ENCODE measurements at regions not wholly inside any gene's neighbourhood (a gene's known extent, or its start where the extent isn't known, plus 50 kb on each side); places are given as distances from the start of the nearest gene placed in this dataset.
"Not testable (repeated sequence)": the region's sequence is repeated elsewhere in the genome, so short reads cannot be mapped to it uniquely, and the experiment has no call there.

DNA sequence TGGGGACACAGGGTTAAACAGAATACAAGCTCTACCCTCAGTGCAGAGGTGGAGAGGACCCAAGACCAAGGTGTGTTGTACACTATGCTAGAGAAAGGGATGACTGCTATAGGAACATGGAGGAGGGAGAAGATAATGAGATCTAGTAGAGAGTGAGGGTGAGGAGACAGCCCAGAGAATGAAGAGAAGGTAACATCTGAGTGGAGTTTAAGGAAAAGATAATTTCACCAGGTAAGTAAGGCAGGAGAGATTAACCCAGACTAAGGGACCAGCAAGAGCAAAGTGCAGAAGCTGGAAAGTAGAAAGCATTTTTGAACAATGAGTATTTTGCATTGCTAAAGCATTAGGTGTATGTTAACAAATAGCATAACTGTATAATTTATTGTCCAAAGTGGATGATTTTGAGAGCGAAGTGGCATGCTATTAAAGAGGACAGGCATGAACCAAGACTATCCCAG lies 128.8 kb downstream of the RASSF10 start:
- no peak for DNase-seq

DNA sequence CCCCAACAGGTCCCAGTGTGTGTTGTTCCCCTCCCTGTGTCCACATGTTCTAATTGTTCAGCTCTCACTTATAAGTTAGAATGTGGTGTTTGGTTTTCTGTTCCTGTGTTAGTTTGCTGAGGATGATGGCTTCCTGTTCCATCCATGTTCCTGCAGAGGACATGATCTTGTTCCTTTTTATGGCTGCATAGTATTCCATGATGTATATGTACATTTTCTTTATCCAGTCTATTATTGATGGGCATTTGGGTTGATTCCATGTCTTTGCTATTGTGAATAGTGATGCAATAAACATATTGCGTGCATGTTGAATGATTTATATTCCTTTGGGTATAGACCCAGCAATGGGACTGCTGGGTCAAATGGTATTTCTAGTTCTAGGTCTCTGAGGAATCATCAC lies 130.0 kb downstream of the RASSF10 start:
- DNase-seq = not testable (repeated sequence)

DNA sequence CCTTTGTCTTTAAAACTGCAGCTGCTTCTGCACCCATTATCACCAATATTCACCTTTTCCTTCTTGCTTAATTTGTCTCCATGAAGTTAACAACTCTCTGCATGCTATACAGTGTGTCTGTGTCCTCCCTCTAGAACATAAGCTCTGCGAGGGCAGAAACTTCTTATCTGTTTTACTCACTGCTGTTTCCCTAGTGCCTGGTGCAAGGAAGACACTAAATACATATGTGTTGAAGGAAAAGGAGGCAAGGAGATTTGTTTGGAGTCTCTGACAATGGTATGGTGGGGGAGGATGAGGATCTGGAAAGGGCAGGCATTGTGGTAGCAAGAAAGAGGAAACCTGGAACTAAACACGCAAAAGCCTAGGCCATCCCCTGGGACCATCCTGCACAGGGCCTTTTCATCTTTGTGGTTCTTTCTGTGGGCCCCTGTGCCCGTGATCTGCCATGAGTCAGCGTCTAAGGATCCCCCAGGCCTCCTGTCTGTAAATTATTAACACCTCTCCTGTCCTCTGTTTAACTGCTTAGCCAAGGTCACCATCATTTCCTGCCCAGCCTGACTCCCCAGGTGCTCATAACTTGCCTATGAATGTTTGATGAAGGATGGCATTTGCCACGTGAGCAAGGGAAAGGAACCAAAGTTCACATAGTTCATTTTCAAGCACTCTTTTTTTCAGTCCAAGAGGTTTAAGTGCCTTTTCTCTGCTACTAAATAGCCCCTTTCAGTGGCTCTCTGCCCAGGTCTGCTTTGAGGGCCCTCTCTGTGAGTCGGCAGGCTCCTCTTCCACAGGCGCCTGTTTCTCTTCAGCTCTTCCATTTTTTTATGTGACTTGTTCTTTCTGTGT lies 131.1 kb downstream of the RASSF10 start:
- DNase-seq = no peak

DNA sequence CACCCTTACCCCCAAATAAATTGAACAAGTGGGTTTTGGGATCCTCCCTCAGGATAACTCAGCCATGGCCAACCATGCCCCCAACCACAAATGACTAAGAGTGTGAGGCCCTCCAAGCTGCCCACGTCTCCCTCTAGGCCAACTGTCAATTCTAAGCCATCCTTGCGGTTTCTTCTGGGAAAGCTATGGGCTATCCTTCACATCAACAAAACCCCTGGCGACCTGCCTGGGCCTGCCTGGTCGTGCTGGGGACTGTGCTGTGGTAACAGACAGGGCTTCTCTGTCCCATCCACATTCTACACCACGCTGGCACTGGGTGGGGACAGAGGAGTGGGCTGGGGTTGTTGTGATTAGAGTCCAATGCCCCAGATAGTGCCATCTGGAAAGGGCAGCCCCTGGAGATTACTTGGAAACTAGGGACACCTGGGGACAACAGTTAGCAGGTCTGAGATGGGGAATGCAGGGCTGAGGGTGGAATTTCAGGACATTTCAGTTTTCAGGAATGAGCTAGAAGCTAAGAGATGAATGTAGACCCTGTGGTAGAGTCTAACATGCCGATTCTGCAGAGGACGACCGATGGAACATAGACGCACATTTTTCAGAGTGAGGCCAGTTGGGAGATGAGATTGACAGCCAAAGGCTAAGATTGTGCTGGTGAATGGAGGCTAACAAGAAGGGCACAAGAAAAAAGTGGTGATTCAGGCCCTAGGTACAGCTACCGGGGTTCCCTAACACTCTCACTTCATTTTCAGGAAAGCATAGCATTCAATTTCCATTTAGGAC lies 131.9 kb downstream of the RASSF10 start:
- no peak for DNase-seq

DNA sequence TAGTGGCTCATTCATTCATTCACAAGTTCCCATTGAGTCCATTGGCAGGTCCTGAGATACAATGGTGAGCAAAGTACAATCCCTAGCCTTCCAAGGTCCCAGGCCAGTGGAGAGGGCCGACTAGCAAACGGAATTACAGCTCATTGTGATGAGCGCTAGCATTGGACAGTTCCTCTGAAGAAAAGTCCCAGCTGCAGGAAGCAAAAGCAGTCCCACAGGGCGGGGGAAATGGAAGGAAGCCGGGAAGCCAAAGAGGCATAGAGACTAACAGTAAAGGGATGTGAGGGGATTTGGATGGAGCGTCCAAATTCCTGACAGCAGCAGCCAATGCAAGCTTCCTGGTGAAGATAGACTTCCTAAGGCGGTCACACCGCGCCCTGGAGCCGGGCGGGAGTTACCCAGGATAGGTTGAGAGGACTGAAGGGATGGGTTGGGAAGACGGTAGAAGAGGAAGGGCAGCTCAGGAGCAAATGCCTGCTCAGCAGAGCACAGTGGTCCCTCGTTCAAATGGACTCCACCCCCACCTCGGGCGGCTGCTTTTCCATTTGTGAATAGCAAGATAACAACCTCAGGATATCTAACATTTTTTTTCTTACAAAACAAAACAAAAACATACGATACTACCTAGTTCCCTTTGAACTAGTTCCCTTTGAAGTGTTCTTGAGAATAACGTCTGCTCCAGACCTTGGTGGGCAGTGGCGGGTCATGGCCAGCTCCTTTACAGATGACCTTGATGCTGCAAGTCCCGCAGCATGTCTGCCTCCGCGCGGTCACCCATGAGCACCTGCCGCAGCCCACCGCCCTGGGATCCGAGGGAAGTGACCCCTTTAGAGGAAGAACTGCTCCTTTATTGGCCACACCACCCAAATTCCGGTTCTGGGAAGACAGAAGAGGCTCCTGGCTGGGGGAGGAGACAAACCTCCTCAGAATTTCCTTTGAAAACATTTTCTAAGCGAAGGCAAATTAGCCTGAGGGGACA lies 132.9 kb downstream of the RASSF10 start:
- DNase-seq = no peak

DNA sequence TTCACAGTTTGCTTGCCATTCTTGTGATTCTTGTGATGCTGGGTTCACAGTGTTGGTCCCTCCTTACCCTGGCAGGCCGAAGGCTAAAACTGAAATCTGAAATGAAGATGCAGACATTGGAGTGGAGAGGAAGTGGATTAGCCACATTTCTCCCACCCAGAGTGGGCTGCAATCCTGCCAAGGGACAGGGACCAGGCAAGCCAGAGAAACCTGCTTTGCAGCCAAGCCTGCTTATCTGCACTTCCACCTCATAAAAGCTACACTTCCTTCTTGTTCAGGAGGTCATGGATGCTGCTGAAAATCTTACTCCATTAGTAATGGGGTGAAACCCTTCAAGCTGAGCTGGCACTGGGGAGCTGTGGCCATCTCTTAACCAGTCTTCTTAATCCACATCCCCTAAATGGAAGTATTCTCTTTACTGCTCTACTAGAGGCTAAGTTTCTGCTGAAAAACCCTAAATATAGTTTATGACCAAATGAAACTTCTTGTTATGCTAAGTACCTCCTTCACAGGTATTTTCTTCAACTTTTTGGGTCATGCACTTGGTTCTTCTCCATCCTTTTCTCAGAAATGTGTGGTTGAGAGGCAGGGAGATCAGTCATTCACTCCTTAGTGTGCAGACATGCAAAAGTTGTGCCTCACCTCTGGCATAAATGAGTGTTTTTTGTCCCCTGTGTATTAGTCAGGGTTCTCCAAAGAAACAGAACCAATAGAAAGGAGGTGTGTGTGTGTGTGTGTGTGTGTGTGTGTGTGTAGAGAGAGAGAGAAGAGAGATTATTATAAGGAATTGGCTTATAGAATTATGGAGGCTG lies 133.9 kb upstream of the BMAL1 start:
- DNase-seq = no peak

DNA sequence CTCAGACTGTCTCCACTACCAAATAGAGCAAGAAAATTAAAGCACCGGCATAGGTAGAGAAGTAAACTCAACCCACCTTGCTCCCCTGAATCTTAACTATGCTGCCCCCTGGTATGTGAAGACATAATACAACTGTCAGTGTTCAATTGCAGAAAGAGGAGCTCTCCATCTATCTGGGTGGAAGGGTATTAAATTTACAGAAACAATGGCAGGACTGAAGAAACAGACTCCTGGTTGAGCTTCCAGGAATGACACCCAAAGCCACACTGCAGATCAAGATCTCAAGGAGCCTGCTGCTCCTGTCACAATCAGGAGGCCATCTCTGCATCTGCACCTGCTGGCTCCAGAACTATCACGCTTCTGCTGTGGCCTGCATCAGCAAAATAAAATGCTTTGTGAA lies 132.1 kb upstream of the BMAL1 start:
- DNase-seq = no peak

DNA sequence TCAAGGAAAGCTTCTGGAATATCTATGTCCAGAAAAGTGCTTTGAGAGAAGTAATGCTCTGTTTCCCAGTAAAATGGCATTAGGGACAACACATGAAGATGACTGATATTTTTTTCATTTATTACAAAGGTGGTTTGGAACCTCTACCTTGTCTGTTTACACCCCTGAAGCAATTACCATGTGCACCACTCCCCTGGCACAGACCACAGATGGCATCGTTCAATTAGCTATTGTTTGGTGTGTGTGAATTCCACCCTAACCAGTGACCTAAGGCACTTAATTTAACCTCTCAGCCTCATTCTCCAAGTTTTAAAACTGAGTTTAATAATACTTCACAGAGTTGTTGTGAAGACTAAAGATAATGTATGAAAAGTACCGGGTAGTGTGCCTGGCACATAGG lies 127.6 kb upstream of the BMAL1 start:
- no peak for DNase-seq

DNA sequence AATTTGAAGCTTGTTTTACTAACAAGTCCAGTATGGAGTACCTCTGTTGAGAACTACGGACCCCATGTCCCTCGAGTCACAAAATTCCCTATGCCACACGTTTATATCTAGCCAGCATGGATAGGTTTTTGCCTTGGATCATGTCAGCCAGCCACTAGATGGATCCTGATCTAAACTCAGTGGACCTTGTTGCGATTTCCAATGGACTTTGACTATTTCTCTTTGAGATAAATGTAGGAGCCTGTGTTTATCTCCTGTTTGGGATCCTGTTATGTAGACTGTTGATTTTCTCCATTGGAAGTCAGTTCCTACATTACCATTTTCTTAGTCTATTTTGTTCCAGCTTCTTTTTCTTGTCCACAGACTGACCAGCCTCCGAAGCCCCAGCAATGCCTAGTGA lies 127.1 kb upstream of the BMAL1 start:
- no peak for DNase-seq

DNA sequence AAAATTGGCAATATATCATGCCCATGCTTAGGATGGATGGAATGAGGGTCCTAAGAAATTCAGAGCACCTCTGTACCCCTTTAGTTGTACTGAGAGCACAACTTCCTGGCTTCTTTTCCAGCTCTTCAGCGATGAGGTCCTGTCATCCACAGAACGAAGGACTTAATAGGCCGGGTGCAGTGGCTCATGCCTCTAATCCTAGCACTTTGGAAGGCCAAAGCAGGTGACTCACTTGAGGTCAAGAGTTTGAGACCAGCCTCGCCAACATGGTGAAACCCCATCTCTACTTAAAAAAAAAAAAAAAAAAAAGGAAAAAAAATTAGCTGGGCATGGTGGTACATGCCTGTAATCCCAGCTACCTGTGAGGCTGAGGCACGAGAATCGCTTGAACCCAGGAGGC lies 125.3 kb upstream of the BMAL1 start:
- no peak for DNase-seq

DNA sequence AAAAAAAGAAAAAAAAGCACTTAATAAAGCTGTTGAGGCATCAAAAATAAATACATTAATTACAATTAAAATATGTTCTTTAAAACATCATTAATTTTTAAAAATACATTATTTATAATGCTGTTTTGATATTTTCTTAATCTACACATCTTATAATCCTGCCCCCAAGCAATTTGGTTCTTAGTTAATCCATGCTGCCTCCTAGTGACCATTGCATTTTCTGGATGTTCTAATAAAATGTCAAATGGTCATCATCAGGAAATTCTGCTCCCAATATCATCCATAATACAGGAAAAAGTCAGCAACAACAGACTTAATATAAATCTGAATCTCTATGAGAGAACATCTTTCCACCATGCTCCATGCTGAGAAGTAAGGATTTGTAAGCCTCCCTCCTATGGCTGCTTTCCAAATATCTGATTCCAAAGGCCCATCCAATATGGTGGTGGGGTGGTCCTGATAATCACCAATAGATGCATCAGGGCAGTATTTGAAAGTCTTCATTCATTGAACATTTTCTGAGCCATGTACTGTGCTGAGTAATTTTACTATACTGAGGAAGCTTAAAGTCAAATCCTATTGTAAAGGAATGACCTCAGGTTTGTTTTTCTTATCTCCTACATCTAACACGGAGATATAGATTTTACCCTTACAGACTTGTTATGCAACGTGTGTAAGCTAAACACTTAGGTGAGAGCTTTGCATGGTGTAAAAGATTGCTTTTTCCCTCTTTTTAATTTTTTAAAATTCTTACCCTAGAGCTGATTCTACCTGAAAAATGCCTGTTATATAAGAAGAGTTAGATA lies 124.7 kb upstream of the BMAL1 start:
- DNase-seq = no peak

DNA sequence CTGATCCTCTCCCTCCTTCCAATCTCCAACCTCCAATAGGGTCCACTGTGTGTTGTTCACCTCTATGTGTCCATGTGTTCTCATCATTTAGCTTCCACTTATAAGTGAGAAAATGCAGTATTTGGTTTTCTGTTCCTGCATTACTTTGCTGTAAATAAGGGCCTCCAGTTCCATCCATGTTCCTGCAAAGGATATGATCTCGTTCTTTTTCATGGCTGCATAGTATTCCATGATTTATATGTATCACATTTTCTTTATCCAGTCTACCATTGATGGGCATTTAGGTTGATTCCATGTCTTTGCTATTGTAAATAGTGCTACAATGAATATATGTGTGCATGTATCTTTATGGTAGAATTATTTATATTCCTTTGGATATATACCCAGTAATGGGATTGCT lies 123.2 kb upstream of the BMAL1 start:
- DNase-seq = not testable (repeated sequence)

DNA sequence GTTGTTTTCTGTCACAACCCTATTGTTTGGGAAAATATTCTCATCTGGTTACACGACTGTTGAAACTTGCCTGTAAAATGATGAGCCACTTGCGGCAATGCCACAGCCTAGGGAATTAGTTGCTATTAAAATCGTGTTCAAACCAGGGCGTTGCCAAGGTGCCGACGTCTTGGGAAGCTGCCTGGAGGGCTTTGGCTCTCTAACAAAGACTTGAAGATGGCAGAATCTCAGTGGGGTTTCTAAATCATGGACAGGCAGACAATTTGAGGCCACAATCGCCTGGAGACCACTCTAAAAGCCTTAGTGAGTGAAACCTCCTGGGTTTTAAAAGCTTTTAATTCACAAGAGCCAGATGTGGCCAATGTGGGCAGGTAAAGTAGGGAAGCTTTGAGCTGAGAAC lies 117.2 kb upstream of the BMAL1 start:
- DNase-seq = no peak

DNA sequence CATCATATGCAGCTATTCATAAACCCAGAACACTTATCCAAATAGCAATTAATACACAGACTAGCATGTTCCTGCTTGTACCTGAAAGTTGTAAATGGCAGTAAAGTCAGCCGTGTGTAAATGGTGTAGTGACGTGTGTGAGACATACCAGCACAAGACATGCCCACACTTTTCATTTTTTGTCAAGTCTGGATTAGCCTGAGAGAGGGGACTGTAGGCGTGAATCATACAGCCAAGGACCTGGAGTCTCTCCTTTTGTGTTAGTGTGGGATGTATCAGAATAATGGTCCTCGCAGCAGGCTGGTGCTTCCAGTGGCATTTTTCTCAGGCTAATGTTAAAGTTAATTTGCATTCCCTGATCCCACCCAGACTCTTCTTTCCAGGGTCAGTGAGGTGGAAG lies 116.8 kb upstream of the BMAL1 start:
- DNase-seq = no peak

DNA sequence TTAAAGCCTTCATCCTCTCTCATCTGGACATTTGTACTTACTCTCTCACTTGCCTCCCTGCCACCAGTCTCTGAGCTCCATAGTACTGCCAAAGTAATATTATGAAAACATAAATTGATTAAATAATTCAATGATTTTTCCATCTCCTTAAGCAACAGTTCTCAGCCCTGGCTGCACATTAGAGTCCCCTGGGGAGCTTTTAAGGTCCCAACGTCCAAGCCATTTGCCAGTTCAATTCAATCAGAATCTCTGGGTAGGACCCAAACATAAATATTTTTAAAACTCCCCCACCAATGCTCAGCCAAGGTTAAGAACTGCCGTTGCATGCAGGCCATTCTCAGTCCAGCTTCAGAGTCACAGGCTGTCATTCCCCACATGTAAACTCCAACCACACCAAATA lies 114.4 kb upstream of the BMAL1 start:
- no peak for DNase-seq

DNA sequence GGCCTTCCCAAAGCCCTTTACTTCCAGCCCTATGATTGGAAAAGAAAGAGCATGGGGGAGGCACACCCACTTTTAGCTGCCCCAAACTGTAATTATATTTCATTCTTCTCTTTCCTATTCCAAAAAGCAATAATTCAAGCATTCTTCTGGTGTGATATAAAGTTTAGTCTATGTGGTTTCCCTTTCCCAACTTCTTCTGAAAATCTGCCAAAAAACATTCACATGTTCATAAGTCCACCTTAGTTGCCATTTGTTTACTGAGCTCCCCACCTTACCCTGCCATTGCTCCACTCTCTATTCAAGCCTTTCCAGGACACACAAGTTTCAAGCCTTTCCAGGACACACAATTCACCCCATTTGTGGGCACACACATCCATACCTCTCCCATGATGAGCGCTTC lies 111.6 kb upstream of the BMAL1 start:
- no peak for DNase-seq

DNA sequence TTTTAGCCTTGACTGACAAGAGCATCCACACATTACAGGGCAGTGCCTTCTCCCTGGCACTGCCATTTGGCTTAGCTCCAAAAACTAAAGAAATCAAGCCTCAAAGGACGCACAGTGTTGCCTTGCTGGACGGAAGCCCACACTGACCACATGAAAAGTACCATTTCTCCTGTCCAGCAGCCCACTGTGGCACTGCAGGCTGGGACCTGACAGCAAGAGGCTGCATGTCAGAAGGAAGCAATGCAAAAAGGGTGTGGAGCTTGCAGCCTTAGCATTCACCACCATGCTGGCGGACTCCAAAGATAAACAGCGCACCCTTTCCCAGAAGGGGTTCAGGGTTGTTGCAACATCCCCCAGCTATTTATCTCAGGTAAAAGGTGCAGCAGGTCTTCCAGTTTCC lies 109.3 kb upstream of the BMAL1 start:
- no peak for DNase-seq

DNA sequence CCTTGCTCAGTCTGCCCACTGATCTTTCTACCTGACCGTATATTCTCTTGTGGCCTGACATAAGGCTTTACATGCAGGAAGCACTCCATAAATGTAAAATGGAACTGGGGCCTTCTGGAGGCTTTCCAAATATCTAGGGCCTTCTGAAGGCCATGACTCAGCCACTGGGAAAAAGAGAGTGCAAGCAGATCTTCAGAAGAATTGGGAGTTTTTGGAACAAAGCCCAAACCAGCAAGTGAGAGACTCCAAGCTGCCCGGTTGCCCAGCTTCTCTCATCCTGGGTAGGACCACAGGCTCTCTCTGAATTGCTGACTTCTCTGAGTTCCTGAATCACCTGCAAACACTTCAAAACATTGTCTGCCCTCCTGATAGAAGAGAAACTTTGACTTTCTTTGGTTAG lies 107.9 kb upstream of the BMAL1 start:
- no peak for DNase-seq

DNA sequence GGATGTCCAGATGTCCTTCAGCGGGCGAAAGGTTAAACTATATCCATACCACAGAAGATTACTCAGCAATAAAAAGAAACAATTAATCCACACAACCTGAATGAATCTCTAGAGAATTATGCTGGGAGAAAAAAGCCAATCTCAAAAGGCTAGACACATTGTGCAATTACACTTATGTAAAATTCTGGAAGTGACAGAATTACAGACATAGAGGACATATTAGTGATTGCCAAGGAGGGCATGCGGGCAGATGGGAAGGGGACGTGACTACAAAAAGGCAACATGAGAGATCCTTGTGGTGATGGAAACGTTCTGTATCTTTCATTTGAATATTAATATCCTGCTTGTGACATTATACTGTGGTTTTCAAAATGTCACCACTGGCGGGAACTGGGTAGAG lies 103.5 kb upstream of the BMAL1 start:
- DNase-seq = no peak

DNA sequence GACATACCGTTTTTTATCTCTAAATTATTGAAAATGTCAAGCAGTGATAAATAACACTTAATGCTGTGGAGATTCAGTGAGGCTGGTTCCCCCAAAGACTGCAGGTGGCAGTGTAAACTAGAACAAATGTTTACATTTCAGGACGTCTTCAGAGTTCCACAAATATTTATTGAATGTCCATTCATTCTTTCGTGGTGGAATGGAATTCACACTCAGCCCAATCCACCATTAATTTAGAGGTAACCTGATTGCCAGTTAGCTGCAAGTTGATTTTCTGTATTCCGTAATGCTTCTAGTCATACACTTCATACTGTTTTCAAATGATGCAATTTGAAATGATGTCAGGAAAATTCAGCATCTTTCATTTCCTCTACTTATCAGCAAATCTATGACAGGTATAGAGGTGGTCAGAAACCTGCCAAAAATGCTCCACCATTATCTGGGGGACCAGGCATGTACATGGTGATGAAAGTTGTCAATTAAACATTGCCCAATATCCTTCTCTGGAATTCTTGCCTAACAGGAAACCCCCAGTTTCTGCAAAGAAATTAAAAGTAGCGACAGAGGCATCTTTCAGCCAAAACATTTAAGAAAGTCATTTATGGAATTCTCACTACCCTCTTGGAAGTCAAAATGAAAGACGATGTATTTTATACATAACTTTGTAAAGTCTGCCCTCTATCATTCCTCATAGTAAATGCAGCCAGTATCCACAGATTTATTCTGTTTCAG lies 94.3 kb upstream of the BMAL1 start:
- no peak for DNase-seq

DNA sequence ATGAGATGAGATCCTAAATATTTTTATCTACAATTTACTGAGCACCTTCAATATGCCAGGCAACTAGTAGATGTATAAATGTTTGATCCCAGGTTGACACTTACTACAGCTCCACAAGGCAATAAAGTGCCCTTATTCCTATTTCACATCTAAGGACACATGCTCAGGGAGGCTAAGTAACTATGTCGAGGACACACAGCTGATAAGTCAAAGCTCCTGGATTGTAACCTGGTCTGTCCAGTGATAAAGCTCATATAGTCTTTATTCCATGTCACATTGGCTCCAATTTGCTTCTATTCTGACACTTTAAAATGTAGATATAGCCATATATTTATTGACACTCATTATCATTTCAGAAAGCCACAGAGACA lies 93.8 kb upstream of the BMAL1 start:
- no peak for DNase-seq

Measured in COR-L47 (cell line).